Osteoblast (primary cell): ENCODE measurements at regions not wholly inside any gene's neighbourhood (a gene's known extent, or its start where the extent isn't known, plus 50 kb on each side); places are given as distances from the start of the nearest gene placed in this dataset.

Experiments
- DNase-seq: peaks from one replicate; pipeline ENCODE4 v3.0.0; 2011; ENCODE audit warnings: low spot score, mixed read lengths; ENCODE audit not compliant: insufficient read length; ENCODE audit errors: missing footprints
- H2AFZ ChIP-seq: 2 replicates; pipeline ENCODE4 v1.6.0; 2011; ENCODE audit warnings: mild to moderate bottlenecking, low read length
- H3K27ac ChIP-seq: 2 replicates; pipeline ENCODE4 v1.5.1; 2011; ENCODE audit warnings: mild to moderate bottlenecking, low read depth, low read length, moderate library complexity
- H3K27me3 ChIP-seq: 2 replicates; pipeline ENCODE4 v1.6.0; 2012; ENCODE audit warnings: mild to moderate bottlenecking, control low read depth, inconsistent platforms, low read length, moderate library complexity; ENCODE audit not compliant: insufficient read depth
- H3K36me3 ChIP-seq: 2 replicates; pipeline ENCODE4 v1.5.1; 2011; ENCODE audit warnings: mild to moderate bottlenecking, low read length, control low read depth, moderate library complexity; ENCODE audit not compliant: insufficient read depth
- H3K4me1 ChIP-seq: 2 replicates; pipeline ENCODE4 v1.5.1; 2011; ENCODE audit warnings: mild to moderate bottlenecking, low read length, control low read depth, moderate library complexity; ENCODE audit not compliant: insufficient read depth
- H3K4me2 ChIP-seq: 2 replicates; pipeline ENCODE4 v1.6.0; 2011; ENCODE audit warnings: mild to moderate bottlenecking, low read length; ENCODE audit not compliant: insufficient read depth
- H3K4me3 ChIP-seq: fragments of 200-600 bp; sonication (generic); 3 replicates; pipeline ENCODE4 v1.5.1; 2012; ENCODE audit warnings: mild to moderate bottlenecking, low read length, inconsistent platforms; ENCODE audit not compliant: insufficient read depth
- H3K79me2 ChIP-seq: 2 replicates; pipeline ENCODE4 v1.6.0; 2012; ENCODE audit warnings: mild to moderate bottlenecking, low read length, control low read depth, inconsistent platforms; ENCODE audit not compliant: insufficient read depth
- H3K9me3 ChIP-seq: 2 replicates; pipeline ENCODE4 v1.5.1; 2011; ENCODE audit warnings: low read depth, low read length, control low read depth
- H4K20me1 ChIP-seq: 2 replicates; pipeline ENCODE4 v1.6.0; 2012; ENCODE audit warnings: mild to moderate bottlenecking, low read length, control low read depth; ENCODE audit not compliant: insufficient read depth
- CTCF ChIP-seq: IDR thresholded peaks from 2 replicates; pipeline ENCODE4 v1.5.1; 2011; ENCODE audit warnings: mild to moderate bottlenecking, low read depth, low read length, moderate library complexity; ENCODE audit errors: extremely low read depth

GRCh38 chr5:13498279-13498678 lies 446.2 kb downstream of the DNAH5 start:
- H3K27ac ChIP-seq: no peak overlapping the region
- no peaks in the 10 kb centered on the region for H3K9me3 ChIP-seq
- H3K4me2 ChIP-seq: no peak overlapping the region

GRCh38 chr5:13488254-13488931 lies 456.1 kb downstream of the DNAH5 start:
- Histone ChIP-seq H4K20me1 (no peaks in the 10 kb centered on the region), H3K27me3 (no peaks in the 10 kb centered on the region), H3K36me3 (no peaks in the 10 kb centered on the region), H3K79me2 (no peaks in the 10 kb centered on the region), H3K27ac (no peak overlapping the region), H3K4me3 (no peak overlapping the region), H3K9me3 (no peaks in the 10 kb centered on the region), H3K4me1 (no peaks in the 10 kb centered on the region), H3K4me2 (no peak overlapping the region), H2AFZ (no peak overlapping the region)
- no peak for TF ChIP-seq CTCF
- DNase-seq: no peak

More at GRCh38 chr5:13498279-13498678, 446.2 kb downstream of the DNAH5 start:
- H3K4me3 ChIP-seq: no peak overlapping the region
- no peaks in the 10 kb centered on the region for H4K20me1 ChIP-seq
- H2AFZ ChIP-seq: no peak overlapping the region
- H3K79me2 ChIP-seq: no peaks in the 10 kb centered on the region
- no peaks in the 10 kb centered on the region for H3K27me3 ChIP-seq
- TF ChIP-seq CTCF: no peak
- H3K36me3 ChIP-seq: no peaks in the 10 kb centered on the region
- peak; percentile 35 for DNase-seq
- H3K4me1 ChIP-seq: no peaks in the 10 kb centered on the region

DNA sequence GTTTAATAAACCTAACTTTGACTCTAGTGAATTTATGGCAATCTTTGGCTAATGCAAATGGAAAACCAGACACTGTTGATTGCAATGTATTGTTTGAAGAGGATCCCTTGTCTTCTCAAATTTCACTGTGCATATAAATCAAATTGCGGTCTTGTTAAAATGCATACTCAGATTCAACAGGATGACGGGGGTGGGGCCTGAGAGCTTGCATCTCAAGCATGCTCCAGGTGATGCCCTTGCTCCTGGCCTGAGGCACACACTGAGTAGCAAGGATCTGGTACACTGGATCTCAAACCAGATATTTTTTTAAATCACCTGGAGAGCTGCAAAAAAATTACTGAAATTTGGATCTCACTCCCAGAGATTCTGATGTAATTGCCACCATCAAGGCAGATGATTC lies 463.7 kb downstream of the DNAH5 start:
- H2AFZ ChIP-seq: no peak overlapping the region
- no peak for DNase-seq
- no peak overlapping the region for H3K27ac ChIP-seq
- no peaks in the 10 kb centered on the region for H3K9me3 ChIP-seq
- H3K36me3 ChIP-seq: no peaks in the 10 kb centered on the region
- H3K4me3 ChIP-seq: no peak overlapping the region
- H3K4me2 ChIP-seq: no peak overlapping the region
- H3K4me1 ChIP-seq: no peaks in the 10 kb centered on the region
- H4K20me1 ChIP-seq: no peaks in the 10 kb centered on the region
- no peaks in the 10 kb centered on the region for H3K79me2 ChIP-seq
- TF ChIP-seq CTCF: no peak
- H3K27me3 ChIP-seq: no peaks in the 10 kb centered on the region

DNA sequence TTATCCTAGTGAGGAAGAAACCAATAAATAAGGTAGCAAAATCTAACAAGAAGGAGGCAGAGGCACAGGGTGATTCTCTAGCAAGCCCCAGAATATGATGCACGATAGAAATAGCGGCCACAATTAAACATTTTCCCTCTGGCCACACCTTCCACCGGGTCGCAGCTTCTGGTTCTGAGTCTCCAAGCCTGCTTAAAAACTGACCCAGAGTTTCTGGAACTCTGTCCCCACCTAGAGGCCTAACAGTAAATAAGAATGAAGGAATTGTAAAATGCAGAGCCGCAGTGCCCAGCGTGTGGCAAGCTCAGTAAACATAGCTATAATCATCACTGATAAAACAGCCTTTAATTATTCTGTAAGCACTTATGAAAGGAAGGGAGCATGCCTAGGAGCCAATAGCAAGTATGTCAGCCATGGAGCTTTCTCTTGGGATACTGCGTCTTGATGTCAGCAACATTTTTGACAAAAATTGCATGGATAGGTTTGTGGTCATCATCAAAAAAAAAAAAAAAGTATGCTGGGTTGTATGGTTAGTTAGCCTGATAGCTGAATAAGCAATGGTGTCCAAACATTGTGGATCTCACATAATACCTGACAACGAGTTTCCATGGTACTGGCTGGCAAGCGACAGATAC lies 465.5 kb downstream of the DNAH5 start:
- Histone ChIP-seq H3K27ac (no peak overlapping the region), H3K27me3 (no peaks in the 10 kb centered on the region), H3K36me3 (no peaks in the 10 kb centered on the region), H3K4me2 (no peak overlapping the region), H3K79me2 (no peaks in the 10 kb centered on the region), H3K4me1 (no peaks in the 10 kb centered on the region), H2AFZ (no peak overlapping the region), H3K4me3 (no peak overlapping the region), H3K9me3 (no peaks in the 10 kb centered on the region), H4K20me1 (no peaks in the 10 kb centered on the region)
- TF ChIP-seq CTCF: peak; percentile 37
- DNase-seq: peak; percentile 58
